Stimulated activated CD4-positive, alpha-beta T cell treated with anti-CD3 and anti-CD28 coated beads, Interleukin-12 subunit alpha, Interleukin-12 subunit beta, amount 100 ng/mL, for 48 hours (primary cell): ENCODE measurements at regions not wholly inside any gene's neighbourhood (a gene's known extent, or its start where the extent isn't known, plus 50 kb on each side); places are given as distances from the start of the nearest gene placed in this dataset.

Experiments
- DNase-seq, 3 donors: peaks; one replicate each; pipeline ENCODE4 v3.0.0-alpha.2; 2020; ENCODE audit warnings: low read depth in 2 of 3, low spot score in 1 of 3

GRCh38 chr5:2138896-2139295, 256.2 kb upstream of the IRX4 start:
- DNase-seq: no peak

- DNase-seq: no peak
Observed at GRCh38 chr5:2137444-2138050, 254.8 kb upstream of the IRX4 start.

GRCh38 chr5:2136728-2137333, 254.1 kb upstream of the IRX4 start:
- peak in 1 of 3 donors; percentile 0 for DNase-seq

GRCh38 chr5:2135833-2136232, 253.1 kb upstream of the IRX4 start:
- DNase-seq: no peak

GRCh38 chr5:2135354-2135753, 252.6 kb upstream of the IRX4 start:
- DNase-seq: no peak

- no peak for DNase-seq
Observed at GRCh38 chr5:2134543-2135292, 252.0 kb upstream of the IRX4 start.

GRCh38 chr5:2133936-2134335, 251.2 kb upstream of the IRX4 start:
- no peak for DNase-seq

- no peak for DNase-seq
Observed at GRCh38 chr5:2133080-2133479, 250.4 kb upstream of the IRX4 start.

GRCh38 chr5:2132497-2132847, 249.7 kb upstream of the IRX4 start:
- no peak for DNase-seq

- DNase-seq: no peak
Observed at GRCh38 chr5:2131826-2132496, 249.2 kb upstream of the IRX4 start.

- no peak for DNase-seq
Observed at GRCh38 chr5:2131196-2131595, 248.5 kb upstream of the IRX4 start.

GRCh38 chr5:2130361-2130760, 247.6 kb upstream of the IRX4 start:
- DNase-seq: no peak

GRCh38 chr5:2129568-2130272, 247.0 kb upstream of the IRX4 start:
- no peak for DNase-seq

GRCh38 chr5:2128686-2129355, 246.1 kb upstream of the IRX4 start:
- DNase-seq: no peak

- DNase-seq: no peak
Observed at GRCh38 chr5:2126512-2126911, 243.8 kb upstream of the IRX4 start.

- DNase-seq: no peak
Observed at GRCh38 chr5:2125901-2126265, 243.2 kb upstream of the IRX4 start.

GRCh38 chr5:2125171-2125900, 242.6 kb upstream of the IRX4 start:
- no peak for DNase-seq

GRCh38 chr5:2124434-2125170, 241.9 kb upstream of the IRX4 start:
- no peak for DNase-seq

GRCh38 chr5:2123874-2124273, 241.1 kb upstream of the IRX4 start:
- DNase-seq: no peak

GRCh38 chr5:2120361-2120760, 237.6 kb upstream of the IRX4 start:
- DNase-seq: no peak
